SK-N-SH (cell line): ENCODE measurements at regions not wholly inside any gene's neighbourhood (a gene's known extent, or its start where the extent isn't known, plus 50 kb on each side); places are given as distances from the start of the nearest gene placed in this dataset.

Source experiments
- CTCF ChIA-PET: fragments of 300-600, 350-600 bp; formaldehyde crosslinking; extraction: SDS; loops from one replicate; lab custom pipeline; 2021; lab: Yijun Ruan, JAX
- POLR2A ChIA-PET: fragments of 350-600 bp; sonication (Branson Sonifier 250); formaldehyde crosslinking; extraction: SDS; loops from one replicate; lab custom pipeline; 2020; ENCODE audit warnings: antibody characterized with exemption, inconsistent platforms; lab: Yijun Ruan, JAX
- DNase-seq: peaks from one replicate; pipeline ENCODE4 v3.0.0; 2012
- H2AFZ ChIP-seq: fragments of 200-600 bp; sonication (generic); 2 replicates; pipeline ENCODE4 v1.8.1; 2016; ENCODE audit warnings: antibody characterized with exemption, mild to moderate bottlenecking, low read depth
- H3F3A ChIP-seq: fragments of 200-600 bp; sonication (generic); replicated peaks from 2 replicates; pipeline ENCODE3; 2016; ENCODE audit warnings: antibody characterized with exemption, mild to moderate bottlenecking; ENCODE audit not compliant: insufficient read depth
- H3K27ac ChIP-seq, 2 experiments: fragments of 200-500 bp in 1 of 2; fragments of 200-600 bp in 1 of 2; sonication (Bioruptor generic) in 1 of 2; sonication (generic), shearing (Covaris generic) in 1 of 2; 2 replicates each; pipeline versions ENCODE4 v1.5.1 to v1.6.1; 2014 to 2016; ENCODE audit warnings: low read depth in 2 of 2, inconsistent platforms in 1 of 2, low read length in 1 of 2, mild to moderate bottlenecking in 1 of 2, mixed read lengths in 1 of 2
- H3K27me3 ChIP-seq: fragments of 200-600 bp; sonication (generic), shearing (Covaris generic); 2 replicates; pipeline ENCODE4 v1.6.1; 2016; ENCODE audit warnings: mixed run types; ENCODE audit not compliant: insufficient read depth
- H3K36me3 ChIP-seq, 2 experiments: fragments of 200-500 bp in 1 of 2; fragments of 200-600 bp in 1 of 2; sonication (Bioruptor generic) in 1 of 2; sonication (generic) in 1 of 2; replicated peaks in 1 of 2; 2 replicates each; pipeline versions ENCODE3 to v1.5.1; 2014 to 2016; ENCODE audit warnings: low read length in 1 of 2, mild to moderate bottlenecking in 1 of 2; ENCODE audit not compliant: insufficient read depth in 2 of 2, control insufficient read depth in 1 of 2
- H3K4me1 ChIP-seq, 2 experiments: fragments of 200-500 bp in 1 of 2; fragments of 200-600 bp in 1 of 2; sonication (Bioruptor generic) in 1 of 2; sonication (generic), shearing (Covaris generic) in 1 of 2; 2 replicates each; pipeline versions ENCODE4 v1.5.1 to v1.6.1; 2014 to 2016; ENCODE audit warnings: low read depth in 1 of 2, low read length in 1 of 2, mixed run types in 1 of 2; ENCODE audit not compliant: insufficient read depth in 2 of 2, control insufficient read depth in 1 of 2
- H3K4me2 ChIP-seq: fragments of 200-600 bp; sonication (generic), shearing (Covaris generic); 2 replicates; pipeline ENCODE4 v1.6.1; 2017; ENCODE audit warnings: mixed run types
- H3K4me3 ChIP-seq, 2 experiments: fragments of 200-500 bp in 1 of 2; fragments of 200-600 bp in 1 of 2; sonication (Bioruptor generic) in 1 of 2; sonication (generic), shearing (Covaris generic) in 1 of 2; 2 replicates each; pipeline versions ENCODE4 v1.5.1 to v1.8.1; 2014 to 2016; ENCODE audit warnings: low read depth in 2 of 2, inconsistent platforms in 1 of 2, low read length in 1 of 2, mild to moderate bottlenecking in 1 of 2, mixed read lengths in 1 of 2, moderate library complexity in 1 of 2
- H3K79me2 ChIP-seq: fragments of 200-600 bp; sonication (generic); 2 replicates; pipeline ENCODE4 v1.8.1; 2017; ENCODE audit warnings: mild to moderate bottlenecking; ENCODE audit not compliant: insufficient read depth
- H3K9ac ChIP-seq: fragments of 200-600 bp; sonication (generic); 2 replicates; pipeline ENCODE4 v1.6.1; 2017; ENCODE audit warnings: mixed run types
- H3K9me2 ChIP-seq: fragments of 200-600 bp; sonication (generic); 2 replicates; pipeline ENCODE4 v1.6.1; 2017; ENCODE audit warnings: mixed run types
- H3K9me3 ChIP-seq: fragments of 200-600 bp; sonication (generic); 2 replicates; pipeline ENCODE4 v1.6.1; 2017; ENCODE audit warnings: mixed run types, mild to moderate bottlenecking, moderate library complexity
- H4K20me1 ChIP-seq: fragments of 200-600 bp; sonication (generic); 2 replicates; pipeline ENCODE4 v1.6.1; 2017; ENCODE audit warnings: mild to moderate bottlenecking, mixed run types; ENCODE audit not compliant: insufficient read depth
- GABPA ChIP-seq: IDR thresholded peaks from 2 replicates; pipeline ENCODE4 v1.4.0; 2012; ENCODE audit warnings: low read depth, mild to moderate bottlenecking
- MAX ChIP-seq: IDR thresholded peaks from 2 replicates; pipeline ENCODE4 v1.4.0; 2012; ENCODE audit warnings: low read depth
- MEF2A ChIP-seq: IDR thresholded peaks from 2 replicates; pipeline ENCODE4 v1.4.0; 2012; ENCODE audit warnings: low read depth, borderline replicate concordance
- MXI1 ChIP-seq: IDR thresholded peaks from 2 replicates; pipeline ENCODE4 v1.6.1; 2012; ENCODE audit warnings: mild to moderate bottlenecking, low read depth, low read length, improper control_type of control experiment
- RCOR1 ChIP-seq: fragments of 150-350 bp; IDR thresholded peaks from 2 replicates; pipeline ENCODE4 v1.6.1; 2017; ENCODE audit warnings: antibody characterized with exemption, low read length
- RFX5 ChIP-seq: IDR thresholded peaks from 2 replicates; pipeline ENCODE4 v1.6.1; 2012; ENCODE audit warnings: mild to moderate bottlenecking, improper control_type of control experiment, low read length
- SMC3 ChIP-seq: IDR thresholded peaks from 2 replicates; pipeline ENCODE4 v1.6.1; 2012; ENCODE audit warnings: low read depth, low read length, improper control_type of control experiment
- TAF1 ChIP-seq: IDR thresholded peaks from 2 replicates; pipeline ENCODE4 v1.6.1; 2012; ENCODE audit warnings: low read depth, mild to moderate bottlenecking, low read length, moderate library complexity, borderline replicate concordance
- TCF12 ChIP-seq: IDR thresholded peaks from 2 replicates; pipeline ENCODE4 v1.4.0; 2012
- TEAD4 ChIP-seq: IDR thresholded peaks from 2 replicates; pipeline ENCODE4 v1.4.0; 2012; ENCODE audit warnings: mild to moderate bottlenecking, borderline replicate concordance; ENCODE audit not compliant: insufficient read depth
- WGBS: methylation state at CpG from one replicate; pipeline ENCODE4 v1.1.6; 2017; ENCODE audit warnings: low lambda C conversion rate; 5-methylcytosine and 5-hydroxymethylcytosine counted together
- TF ChIP-seq, protein P1 (sequence below): IDR thresholded peaks from 2 replicates; pipeline ENCODE4 v1.4.0; 2012; ENCODE audit warnings: low read depth, borderline replicate concordance
- TF ChIP-seq, protein P2 (sequence below): fragments of 150-350 bp; IDR thresholded peaks from 2 replicates; pipeline ENCODE4 v1.6.1; 2016; ENCODE audit warnings: mild to moderate bottlenecking, low read depth, low read length
- TF ChIP-seq, protein P3 (sequence below): fragments of 200-600 bp; sonication (generic); IDR thresholded peaks from 2 replicates; pipeline ENCODE4 v1.6.1; 2017; ENCODE audit warnings: antibody characterized with exemption, mild to moderate bottlenecking, moderate library complexity
- TF ChIP-seq, protein P4 (sequence below): fragments of 150-350 bp; IDR thresholded peaks from 2 replicates; pipeline ENCODE4 v1.6.1; 2017; ENCODE audit warnings: antibody characterized with exemption, low read length, low read depth, borderline replicate concordance

GRCh38 chr3:153856932-153857331, 264.3 kb upstream of the ARHGEF26 start:
- no peak overlapping the region for H3K27ac ChIP-seq
- H3K4me1 ChIP-seq = no peaks in the 10 kb centered on the region
- TF ChIP-seq TEAD4 (no peak), TAF1 (no peak), MAX (no peak), MEF2A (no peak), SMC3 (no peak), TCF12 (no peak), RCOR1 (no peak), RFX5 (no peak), GABPA (no peak), MXI1 (no peak)
- TF ChIP-seq, protein P1, sequence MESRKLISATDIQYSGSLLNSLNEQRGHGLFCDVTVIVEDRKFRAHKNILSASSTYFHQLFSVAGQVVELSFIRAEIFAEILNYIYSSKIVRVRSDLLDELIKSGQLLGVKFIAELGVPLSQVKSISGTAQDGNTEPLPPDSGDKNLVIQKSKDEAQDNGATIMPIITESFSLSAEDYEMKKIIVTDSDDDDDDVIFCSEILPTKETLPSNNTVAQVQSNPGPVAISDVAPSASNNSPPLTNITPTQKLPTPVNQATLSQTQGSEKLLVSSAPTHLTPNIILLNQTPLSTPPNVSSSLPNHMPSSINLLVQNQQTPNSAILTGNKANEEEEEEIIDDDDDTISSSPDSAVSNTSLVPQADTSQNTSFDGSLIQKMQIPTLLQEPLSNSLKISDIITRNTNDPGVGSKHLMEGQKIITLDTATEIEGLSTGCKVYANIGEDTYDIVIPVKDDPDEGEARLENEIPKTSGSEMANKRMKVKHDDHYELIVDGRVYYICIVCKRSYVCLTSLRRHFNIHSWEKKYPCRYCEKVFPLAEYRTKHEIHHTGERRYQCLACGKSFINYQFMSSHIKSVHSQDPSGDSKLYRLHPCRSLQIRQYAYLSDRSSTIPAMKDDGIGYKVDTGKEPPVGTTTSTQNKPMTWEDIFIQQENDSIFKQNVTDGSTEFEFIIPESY = no peak
- TF ChIP-seq, protein P2, sequence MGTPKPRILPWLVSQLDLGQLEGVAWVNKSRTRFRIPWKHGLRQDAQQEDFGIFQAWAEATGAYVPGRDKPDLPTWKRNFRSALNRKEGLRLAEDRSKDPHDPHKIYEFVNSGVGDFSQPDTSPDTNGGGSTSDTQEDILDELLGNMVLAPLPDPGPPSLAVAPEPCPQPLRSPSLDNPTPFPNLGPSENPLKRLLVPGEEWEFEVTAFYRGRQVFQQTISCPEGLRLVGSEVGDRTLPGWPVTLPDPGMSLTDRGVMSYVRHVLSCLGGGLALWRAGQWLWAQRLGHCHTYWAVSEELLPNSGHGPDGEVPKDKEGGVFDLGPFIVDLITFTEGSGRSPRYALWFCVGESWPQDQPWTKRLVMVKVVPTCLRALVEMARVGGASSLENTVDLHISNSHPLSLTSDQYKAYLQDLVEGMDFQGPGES = no peak
- TF ChIP-seq, protein P3, sequence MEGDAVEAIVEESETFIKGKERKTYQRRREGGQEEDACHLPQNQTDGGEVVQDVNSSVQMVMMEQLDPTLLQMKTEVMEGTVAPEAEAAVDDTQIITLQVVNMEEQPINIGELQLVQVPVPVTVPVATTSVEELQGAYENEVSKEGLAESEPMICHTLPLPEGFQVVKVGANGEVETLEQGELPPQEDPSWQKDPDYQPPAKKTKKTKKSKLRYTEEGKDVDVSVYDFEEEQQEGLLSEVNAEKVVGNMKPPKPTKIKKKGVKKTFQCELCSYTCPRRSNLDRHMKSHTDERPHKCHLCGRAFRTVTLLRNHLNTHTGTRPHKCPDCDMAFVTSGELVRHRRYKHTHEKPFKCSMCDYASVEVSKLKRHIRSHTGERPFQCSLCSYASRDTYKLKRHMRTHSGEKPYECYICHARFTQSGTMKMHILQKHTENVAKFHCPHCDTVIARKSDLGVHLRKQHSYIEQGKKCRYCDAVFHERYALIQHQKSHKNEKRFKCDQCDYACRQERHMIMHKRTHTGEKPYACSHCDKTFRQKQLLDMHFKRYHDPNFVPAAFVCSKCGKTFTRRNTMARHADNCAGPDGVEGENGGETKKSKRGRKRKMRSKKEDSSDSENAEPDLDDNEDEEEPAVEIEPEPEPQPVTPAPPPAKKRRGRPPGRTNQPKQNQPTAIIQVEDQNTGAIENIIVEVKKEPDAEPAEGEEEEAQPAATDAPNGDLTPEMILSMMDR = no peak
- TF ChIP-seq, protein P4, sequence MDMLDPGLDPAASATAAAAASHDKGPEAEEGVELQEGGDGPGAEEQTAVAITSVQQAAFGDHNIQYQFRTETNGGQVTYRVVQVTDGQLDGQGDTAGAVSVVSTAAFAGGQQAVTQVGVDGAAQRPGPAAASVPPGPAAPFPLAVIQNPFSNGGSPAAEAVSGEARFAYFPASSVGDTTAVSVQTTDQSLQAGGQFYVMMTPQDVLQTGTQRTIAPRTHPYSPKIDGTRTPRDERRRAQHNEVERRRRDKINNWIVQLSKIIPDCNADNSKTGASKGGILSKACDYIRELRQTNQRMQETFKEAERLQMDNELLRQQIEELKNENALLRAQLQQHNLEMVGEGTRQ = no peak
- H3K4me3 ChIP-seq = no peak overlapping the region
- H3K79me2 ChIP-seq = no peaks in the 10 kb centered on the region
- no peaks in the 10 kb centered on the region; the same call in 1 of the 2 replicates for H3K27me3 ChIP-seq
- no peak for DNase-seq
- ChIA-PET POLR2A (no interaction called here), CTCF (no interaction called here)
- no peaks in the 10 kb centered on the region for H4K20me1 ChIP-seq
- no peaks in the 10 kb centered on the region for H3K36me3 ChIP-seq
- H3K9me3 ChIP-seq = no peaks in the 10 kb centered on the region
- no peak overlapping the region for H3K4me2 ChIP-seq
- no peaks in the 10 kb centered on the region for H3K9me2 ChIP-seq
- H2AFZ ChIP-seq = no peak overlapping the region
- no peaks in the 10 kb centered on the region for H3F3A ChIP-seq
- no peak overlapping the region for H3K9ac ChIP-seq
- WGBS = 82% methylated on average over 1 of the region's 1 CpG
